GM19099 (cell line): ENCODE measurements at regions not wholly inside any gene's neighbourhood (a gene's known extent, or its start where the extent isn't known, plus 50 kb on each side); places are given as distances from the start of the nearest gene placed in this dataset.

Experiments
- POLR2A ChIP-seq: IDR thresholded peaks from 3 replicates; pipeline ENCODE4 v1.6.1; 2011; ENCODE audit warnings: low read depth; ENCODE audit not compliant: insufficient read length; ENCODE audit errors: extremely low read depth

GRCh38 chr9:109868207-109868606 is 88.2 kb downstream of the PALM2AKAP2 start:
- TF ChIP-seq POLR2A: no peak

GRCh38 chr9:109868722-109869121 is 88.7 kb downstream of the PALM2AKAP2 start:
- no peak for TF ChIP-seq POLR2A

DNA sequence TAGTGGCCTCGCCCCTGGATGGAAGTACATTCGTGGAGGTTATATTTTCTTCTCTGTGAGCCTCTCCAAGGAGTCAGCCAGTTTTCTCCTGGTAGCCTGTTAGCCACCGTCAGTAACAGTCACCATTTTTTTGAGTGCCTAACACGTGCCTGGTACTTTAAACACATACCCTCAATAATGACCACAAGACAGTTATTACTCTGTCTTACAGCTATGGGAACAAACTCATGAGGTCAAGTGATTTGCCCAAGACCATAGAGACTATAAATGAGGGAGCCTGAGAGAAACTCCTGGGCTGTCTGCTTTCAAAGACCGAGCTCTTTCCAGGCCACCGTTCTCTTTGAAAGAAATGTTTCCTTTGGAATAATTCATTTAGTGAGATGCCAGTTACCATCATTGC is 90.4 kb downstream of the PALM2AKAP2 start:
- no peak for TF ChIP-seq POLR2A

- no peak for TF ChIP-seq POLR2A
These were observed 92.9 kb downstream of the PALM2AKAP2 start for GRCh38 chr9:109872901-109873300.

- no peak for TF ChIP-seq POLR2A
These were observed 95.6 kb downstream of the PALM2AKAP2 start for GRCh38 chr9:109875495-109876129.

DNA sequence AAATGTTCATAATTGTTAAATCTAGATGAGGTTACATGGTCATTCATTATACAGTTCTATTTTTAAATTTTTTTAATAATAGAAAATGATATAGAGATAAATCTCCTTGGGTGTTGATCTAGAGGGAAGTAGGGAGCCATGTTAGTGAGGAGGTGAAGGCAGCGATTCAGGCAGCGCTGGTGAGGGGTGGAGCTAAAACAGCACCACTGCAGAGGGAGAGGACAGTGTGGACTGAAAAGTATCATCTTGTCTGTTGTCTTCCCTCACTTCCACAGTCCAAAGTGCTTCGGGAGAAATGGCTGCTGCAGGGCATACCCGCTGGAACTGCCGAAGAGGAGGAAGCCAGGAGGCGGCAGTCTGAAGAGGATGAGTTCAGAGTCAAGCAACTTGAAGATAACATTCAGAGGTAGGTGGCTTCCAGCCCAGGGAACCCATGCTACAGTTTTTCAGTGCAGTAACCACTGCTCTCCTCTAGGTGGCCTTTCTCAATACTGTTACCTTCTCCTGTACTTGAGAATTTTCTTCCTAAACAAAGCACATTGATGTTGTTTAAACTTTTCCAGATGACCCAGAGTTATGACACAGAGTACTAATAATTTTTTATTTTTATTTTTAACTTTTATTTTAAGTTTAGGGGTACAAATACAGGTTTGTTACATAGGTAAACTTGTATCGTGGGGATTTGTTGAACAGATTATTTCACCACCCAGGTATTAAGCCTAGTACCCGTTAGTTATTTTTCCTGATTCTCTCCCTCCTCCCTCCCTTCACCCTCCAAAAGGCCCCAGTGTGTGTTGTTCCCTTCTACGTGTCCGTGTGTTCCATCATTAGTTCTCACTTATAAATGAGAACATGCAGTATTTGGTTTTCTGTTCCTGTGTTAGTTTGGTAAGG is 100.5 kb downstream of the PALM2AKAP2 start:
- no peak for TF ChIP-seq POLR2A

DNA sequence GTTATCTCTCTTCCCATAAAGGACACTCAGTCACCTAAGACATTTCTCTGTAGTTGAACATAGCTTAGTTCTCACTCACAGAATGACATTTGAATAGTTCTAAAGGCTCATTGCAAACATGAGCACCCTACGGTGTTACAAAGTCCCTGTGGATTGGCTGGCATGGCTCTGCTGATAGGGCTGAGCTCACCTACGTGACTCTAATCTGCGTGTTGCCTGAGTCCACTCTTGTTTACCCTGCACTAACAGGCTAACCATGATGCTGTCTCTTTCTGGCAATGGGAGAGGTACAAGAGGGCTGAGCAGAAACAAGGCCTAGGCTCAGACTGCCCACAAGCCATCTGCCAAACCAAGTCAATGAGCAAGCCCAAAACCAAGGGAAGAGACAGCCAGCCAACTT is 103.6 kb downstream of the PALM2AKAP2 start:
- no peak for TF ChIP-seq POLR2A

- TF ChIP-seq POLR2A: no peak
These were observed 106.0 kb downstream of the PALM2AKAP2 start for GRCh38 chr9:109886041-109886440.

DNA sequence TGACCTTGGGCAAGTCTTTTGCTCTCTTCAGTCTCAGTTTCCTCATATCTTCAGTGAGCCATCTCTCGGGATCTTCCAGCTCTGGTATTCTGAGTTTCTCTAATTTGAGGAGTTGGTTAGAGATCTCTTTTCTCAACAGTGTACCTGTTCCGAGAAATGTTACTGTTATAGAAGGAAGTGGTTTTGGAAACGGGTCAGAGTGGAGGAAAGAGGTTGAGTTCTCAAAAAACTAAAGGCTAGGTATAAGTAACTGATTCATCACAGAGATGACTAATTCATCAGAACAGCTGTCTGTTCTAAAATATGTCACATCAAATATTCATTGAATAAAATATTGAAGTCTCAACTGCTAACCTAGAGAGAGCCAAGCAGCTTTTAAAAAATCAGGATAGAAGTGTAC is 106.6 kb downstream of the PALM2AKAP2 start:
- no peak for TF ChIP-seq POLR2A

DNA sequence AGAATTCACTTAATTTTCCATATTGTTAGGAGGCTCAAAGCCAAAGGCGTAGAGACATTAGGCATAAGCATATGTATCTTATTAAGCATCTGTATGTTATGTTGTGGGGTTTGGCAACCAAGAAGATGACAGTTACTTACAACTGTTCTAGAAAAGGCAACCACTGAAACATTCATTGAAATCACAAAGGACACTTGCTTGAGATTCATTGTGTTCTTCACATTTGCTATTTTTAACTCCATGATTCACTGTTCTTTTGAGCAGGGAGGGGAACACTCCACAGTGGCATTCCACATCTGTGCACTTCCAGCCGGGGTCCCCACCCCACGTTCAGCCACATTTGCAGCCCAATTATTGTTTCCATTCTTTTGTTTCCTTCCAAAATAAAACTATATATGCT is 107.1 kb downstream of the PALM2AKAP2 start:
- TF ChIP-seq POLR2A: no peak

GRCh38 chr9:109888695-109889094 is 108.7 kb downstream of the PALM2AKAP2 start:
- TF ChIP-seq POLR2A: no peak

- TF ChIP-seq POLR2A: no peak
These were observed 109.5 kb downstream of the PALM2AKAP2 start for GRCh38 chr9:109889456-109889855.

DNA sequence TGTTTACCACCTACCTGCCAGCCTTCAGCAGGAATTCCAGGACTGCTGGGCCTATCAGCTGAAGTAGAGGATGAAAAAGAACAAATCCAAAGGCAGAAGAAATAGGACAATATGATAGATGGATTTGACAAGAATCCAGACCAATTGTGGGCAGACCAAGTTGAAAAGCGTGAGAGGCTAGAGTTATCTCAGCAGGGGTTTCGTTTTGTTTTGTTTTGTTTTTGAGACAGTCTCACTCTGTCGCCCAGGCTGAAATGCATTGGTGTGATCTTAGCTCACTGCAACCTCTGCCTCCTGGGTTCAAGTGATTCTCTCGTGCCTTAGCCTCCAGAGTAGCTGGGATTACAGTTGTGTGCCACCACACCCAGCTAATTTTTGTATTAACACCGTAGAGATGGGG is 113.2 kb downstream of the PALM2AKAP2 start:
- TF ChIP-seq POLR2A: no peak

DNA sequence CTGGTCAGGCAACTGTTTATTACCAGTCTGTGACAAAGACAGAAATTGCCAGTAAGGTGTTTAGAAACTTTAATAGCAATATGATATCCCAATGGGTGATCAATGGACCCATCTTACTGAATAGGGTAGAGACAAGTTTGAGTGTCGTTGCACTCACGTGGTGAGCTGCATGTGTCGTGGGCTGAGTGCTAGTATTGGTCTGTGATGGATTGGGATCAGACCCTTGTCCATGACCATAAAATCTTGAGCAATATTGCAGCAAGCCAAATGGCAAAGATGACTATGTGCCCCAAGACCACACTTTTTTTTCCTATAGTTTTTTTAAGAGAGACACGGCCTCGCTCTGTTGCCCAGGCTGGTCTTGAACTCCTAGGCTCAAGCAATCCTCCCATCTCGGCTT is 114.5 kb downstream of the PALM2AKAP2 start:
- TF ChIP-seq POLR2A: no peak

DNA sequence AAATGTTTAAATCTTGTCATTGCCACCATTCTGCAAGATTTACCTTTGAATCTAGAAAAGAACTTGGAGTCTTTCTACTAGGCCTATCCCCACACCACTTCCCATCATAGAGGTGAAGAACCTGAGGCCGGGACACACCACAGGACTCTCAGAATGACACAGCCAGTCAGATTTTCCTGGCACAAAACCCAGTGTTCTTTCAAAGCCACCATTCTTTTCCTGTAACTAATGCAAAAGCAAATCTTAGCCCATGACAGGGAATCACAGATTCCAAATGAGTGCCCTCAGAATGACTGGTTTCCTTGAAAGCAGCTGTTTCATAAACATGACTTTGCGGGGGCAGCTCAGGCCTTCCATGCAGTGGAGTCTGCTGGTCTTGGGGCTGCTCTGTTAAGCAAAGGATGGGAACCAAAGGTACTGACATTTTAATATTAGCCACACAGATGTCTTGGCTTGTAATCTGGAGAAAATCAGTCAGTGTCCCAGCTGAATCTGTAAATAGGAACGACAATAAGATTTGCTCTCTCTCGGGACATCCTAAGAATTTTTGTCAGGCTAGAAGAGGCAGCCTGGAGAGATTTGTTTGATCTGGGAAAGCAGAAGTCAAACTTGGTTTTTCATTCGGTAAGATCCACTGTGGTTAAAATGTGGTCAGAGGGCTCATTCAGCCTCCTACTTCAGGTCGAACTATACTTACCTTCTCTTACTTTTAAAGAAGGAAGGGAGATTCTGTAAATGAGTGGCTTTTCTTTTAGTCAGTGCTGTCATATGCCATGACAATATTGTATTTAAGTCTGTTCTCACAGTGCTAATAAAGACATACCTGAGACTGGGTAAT is 115.1 kb downstream of the PALM2AKAP2 start:
- no peak for TF ChIP-seq POLR2A
